CD4-positive, alpha-beta T cell treated with Interleukin-21 for 1 hour (primary cell): ENCODE measurements at regions not wholly inside any gene's neighbourhood (a gene's known extent, or its start where the extent isn't known, plus 50 kb on each side); places are given as distances from the start of the nearest gene placed in this dataset.
"Not testable (repeated sequence)": the region's sequence is repeated elsewhere in the genome, so short reads cannot be mapped to it uniquely, and the experiment has no call there.

ENCODE experiments used
- DNase-seq: peaks from one replicate; pipeline ENCODE4 v3.0.0-alpha.2; 2020

- DNase-seq, result no peak
Observed at GRCh38 chr1:82065916-82066315, 265.2 kb downstream of the ADGRL2 start.

GRCh38 chr1:82064691-82065090, 264.0 kb downstream of the ADGRL2 start:
- DNase-seq, result no peak

DNA sequence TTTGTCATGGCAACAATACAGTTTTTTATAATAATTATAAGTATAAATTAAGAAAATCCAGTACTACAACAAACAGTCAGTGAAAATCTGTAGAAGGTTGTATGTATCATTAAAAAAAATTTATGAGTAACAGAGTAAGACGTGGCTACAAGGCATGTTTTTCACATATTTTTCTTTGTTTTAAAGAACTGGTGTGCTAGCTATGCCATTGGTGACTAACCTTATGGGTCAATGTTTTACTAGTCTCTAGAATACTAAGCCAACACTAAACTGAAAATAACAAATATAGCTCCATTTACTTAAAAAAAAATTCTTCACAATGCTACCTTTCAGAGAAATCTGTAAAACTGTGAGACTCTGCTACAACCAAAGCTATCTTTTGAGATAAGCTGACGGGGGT, 261.5 kb downstream of the ADGRL2 start:
- no peak for DNase-seq

GRCh38 chr1:82059959-82060358, 259.2 kb downstream of the ADGRL2 start:
- no peak for DNase-seq

DNA sequence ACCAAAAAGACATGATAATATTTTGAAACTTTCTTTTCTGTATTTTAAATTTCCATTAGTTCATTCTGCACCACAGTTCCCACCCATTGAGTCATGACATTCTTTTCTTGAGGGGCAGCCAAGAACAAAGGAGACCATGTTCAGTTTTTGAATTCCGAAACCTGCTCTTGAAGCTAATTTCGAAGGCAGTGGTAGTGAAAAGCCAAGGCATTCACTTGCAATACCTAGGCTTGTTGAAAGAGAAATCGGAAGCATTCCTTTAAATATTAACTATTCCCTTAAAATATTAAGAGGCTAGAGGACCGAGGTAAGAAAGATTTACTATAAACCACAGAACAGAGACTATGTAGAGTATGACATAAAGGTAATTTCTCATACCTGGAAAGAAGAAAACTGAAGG, 256.3 kb downstream of the ADGRL2 start:
- no peak for DNase-seq

GRCh38 chr1:82055375-82055774, 254.6 kb downstream of the ADGRL2 start:
- not testable (repeated sequence) for DNase-seq

GRCh38 chr1:82052563-82052962, 251.8 kb downstream of the ADGRL2 start:
- no peak for DNase-seq

DNA sequence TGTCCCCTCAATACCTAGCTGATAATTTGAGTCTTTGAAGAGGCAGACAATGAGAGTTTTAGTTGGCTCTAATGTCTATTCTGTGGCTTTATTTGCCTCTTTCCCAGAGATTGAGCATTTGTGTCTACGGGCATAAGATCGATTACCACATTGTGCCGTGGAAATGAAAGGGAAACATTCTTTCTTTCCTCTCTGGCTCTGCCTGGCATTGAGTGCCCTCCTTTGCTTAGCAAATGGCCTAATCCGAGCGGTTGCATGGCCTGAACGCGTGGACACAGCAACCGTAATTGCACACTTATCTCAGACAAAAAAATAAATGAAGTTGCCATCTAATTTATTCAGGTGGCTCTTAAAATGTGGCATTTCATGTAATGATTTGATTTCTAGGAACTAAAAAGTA, 247.9 kb downstream of the ADGRL2 start:
- no peak for DNase-seq

DNA sequence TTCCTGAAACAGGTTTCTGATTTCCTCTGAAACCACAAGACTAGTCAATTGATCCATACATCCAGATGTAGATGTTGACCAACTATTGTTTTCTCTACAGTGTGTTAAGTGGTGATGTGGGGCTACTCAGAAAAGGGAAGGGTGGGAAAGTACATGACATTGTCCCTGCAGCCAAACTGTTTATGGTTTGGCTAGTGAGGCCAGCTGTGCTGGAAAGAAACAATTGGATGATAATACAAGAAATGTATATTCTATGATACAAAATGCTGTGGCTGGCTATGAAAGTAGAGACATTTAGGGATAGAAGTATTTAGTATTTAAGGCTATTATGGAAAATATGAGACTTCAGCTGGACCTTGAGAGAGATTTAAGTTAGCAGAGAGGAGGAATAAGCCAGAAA, 244.5 kb downstream of the ADGRL2 start:
- no peak for DNase-seq

- DNase-seq, result no peak
Observed at GRCh38 chr1:82044536-82044935, 243.8 kb downstream of the ADGRL2 start.

GRCh38 chr1:82044111-82044510, 243.4 kb downstream of the ADGRL2 start:
- DNase-seq, result no peak

- DNase-seq, result no peak
Observed at GRCh38 chr1:82042306-82043060, 241.7 kb downstream of the ADGRL2 start.
